ENCODE measurements at regions not wholly inside any gene's neighbourhood (a gene's known extent, or its start where the extent isn't known, plus 50 kb on each side); places are given as distances from the start of the nearest gene placed in this dataset.

DNA sequence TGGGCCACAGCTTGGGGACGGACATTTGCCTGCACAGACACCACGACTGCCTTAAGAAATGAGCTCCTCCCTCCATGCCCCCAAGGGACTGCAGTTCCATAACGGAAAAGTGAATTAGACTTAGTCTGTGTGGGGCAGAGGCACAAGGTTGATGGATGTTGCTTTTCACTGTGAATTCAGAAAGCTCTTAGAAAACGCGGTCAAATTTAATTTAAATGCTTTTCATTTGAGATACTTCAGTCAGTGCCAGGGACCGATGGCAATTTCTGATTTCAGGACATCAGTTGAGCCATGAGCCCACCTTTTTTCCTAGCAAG, 356.4 kb downstream of the KIF16B start:
- TF ChIP-seq, protein P1, sequence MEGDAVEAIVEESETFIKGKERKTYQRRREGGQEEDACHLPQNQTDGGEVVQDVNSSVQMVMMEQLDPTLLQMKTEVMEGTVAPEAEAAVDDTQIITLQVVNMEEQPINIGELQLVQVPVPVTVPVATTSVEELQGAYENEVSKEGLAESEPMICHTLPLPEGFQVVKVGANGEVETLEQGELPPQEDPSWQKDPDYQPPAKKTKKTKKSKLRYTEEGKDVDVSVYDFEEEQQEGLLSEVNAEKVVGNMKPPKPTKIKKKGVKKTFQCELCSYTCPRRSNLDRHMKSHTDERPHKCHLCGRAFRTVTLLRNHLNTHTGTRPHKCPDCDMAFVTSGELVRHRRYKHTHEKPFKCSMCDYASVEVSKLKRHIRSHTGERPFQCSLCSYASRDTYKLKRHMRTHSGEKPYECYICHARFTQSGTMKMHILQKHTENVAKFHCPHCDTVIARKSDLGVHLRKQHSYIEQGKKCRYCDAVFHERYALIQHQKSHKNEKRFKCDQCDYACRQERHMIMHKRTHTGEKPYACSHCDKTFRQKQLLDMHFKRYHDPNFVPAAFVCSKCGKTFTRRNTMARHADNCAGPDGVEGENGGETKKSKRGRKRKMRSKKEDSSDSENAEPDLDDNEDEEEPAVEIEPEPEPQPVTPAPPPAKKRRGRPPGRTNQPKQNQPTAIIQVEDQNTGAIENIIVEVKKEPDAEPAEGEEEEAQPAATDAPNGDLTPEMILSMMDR (IDR thresholded peaks at IDR 0.05; ENCODE audit: borderline replicate concordance, extremely low read depth, low read length, poor library complexity, severe bottlenecking): no peak
- TF ChIP-seq EZH2 (IDR thresholded peaks at IDR 0.05; ENCODE audit: borderline replicate concordance, low read depth, low read length, severe bottlenecking): no peak
